T-helper 1 cell treated with Interleukin-12 subunit alpha and Interleukin-12 subunit beta and Interleukin-4 antibody, amounts not matched to agents 30 μg/mL and 1 μg/mL, for 36 hours (primary cell): ENCODE measurements at regions not wholly inside any gene's neighbourhood (a gene's known extent, or its start where the extent isn't known, plus 50 kb on each side); places are given as distances from the start of the nearest gene placed in this dataset.

Experiments used
- H3K27ac Mint-ChIP-seq: one replicate; pipeline ENCODE4 v1.8.0; 2021; ENCODE audit warnings: mild to moderate bottlenecking, mixed read lengths
- H3K27me3 Mint-ChIP-seq: one replicate; pipeline ENCODE4 v1.8.0; 2021; ENCODE audit warnings: low read depth, mixed read lengths
- H3K36me3 Mint-ChIP-seq: one replicate; pipeline ENCODE4 v1.8.0; 2021; ENCODE audit warnings: low read depth, mixed read lengths
- H3K4me1 Mint-ChIP-seq: one replicate; pipeline ENCODE4 v1.8.0; 2021; ENCODE audit warnings: low read depth, mixed read lengths
- H3K4me3 Mint-ChIP-seq: one replicate; pipeline ENCODE4 v1.8.0; 2021; ENCODE audit warnings: mild to moderate bottlenecking, moderate library complexity, mixed read lengths
- H3K9me3 Mint-ChIP-seq: one replicate; pipeline ENCODE4 v1.8.0; 2021; ENCODE audit warnings: mixed read lengths

GRCh38 chr12:107490010-107490409, 195.6 kb upstream of the PWP1 start:
- H3K27me3 Mint-ChIP-seq = no peaks in the 10 kb centered on the region
- no peaks in the 10 kb centered on the region for H3K9me3 Mint-ChIP-seq
- no peaks in the 10 kb centered on the region for H3K36me3 Mint-ChIP-seq
- H3K27ac Mint-ChIP-seq = no peak overlapping the region
- H3K4me1 Mint-ChIP-seq = peaks cover 20% of the 10 kb centered on the region
- no peak overlapping the region for H3K4me3 Mint-ChIP-seq

- Mint-ChIP-seq H3K36me3 (no peaks in the 10 kb centered on the region), H3K9me3 (no peaks in the 10 kb centered on the region), H3K27ac (no peak overlapping the region), H3K4me1 (peaks cover 15% of the 10 kb centered on the region), H3K4me3 (no peak overlapping the region), H3K27me3 (no peaks in the 10 kb centered on the region)
These were observed 193.7 kb upstream of the PWP1 start for GRCh38 chr12:107491856-107492255.

GRCh38 chr12:107492393-107493134, 193.0 kb upstream of the PWP1 start:
- Mint-ChIP-seq H3K9me3 (no peaks in the 10 kb centered on the region), H3K36me3 (peaks cover 4% of the 10 kb centered on the region), H3K27me3 (no peaks in the 10 kb centered on the region), H3K4me1 (peaks cover 15% of the 10 kb centered on the region), H3K27ac (peak overlapping the region; percentile 81), H3K4me3 (peak overlapping the region; percentile 20)

GRCh38 chr12:107493135-107493494, 192.5 kb upstream of the PWP1 start:
- Mint-ChIP-seq H3K27ac (no peak overlapping the region), H3K4me1 (peaks cover 15% of the 10 kb centered on the region), H3K27me3 (no peaks in the 10 kb centered on the region), H3K4me3 (no peak overlapping the region), H3K9me3 (no peaks in the 10 kb centered on the region), H3K36me3 (peaks cover 4% of the 10 kb centered on the region)

GRCh38 chr12:107493666-107494065, 191.9 kb upstream of the PWP1 start:
- Mint-ChIP-seq H3K4me3 (no peak overlapping the region), H3K36me3 (peaks cover 4% of the 10 kb centered on the region), H3K27ac (no peak overlapping the region), H3K4me1 (peaks cover 15% of the 10 kb centered on the region), H3K27me3 (no peaks in the 10 kb centered on the region), H3K9me3 (no peaks in the 10 kb centered on the region)

- H3K36me3 Mint-ChIP-seq = peaks cover 4% of the 10 kb centered on the region
- H3K27ac Mint-ChIP-seq = no peak overlapping the region
- H3K9me3 Mint-ChIP-seq = no peaks in the 10 kb centered on the region
- H3K4me3 Mint-ChIP-seq = no peak overlapping the region
- H3K27me3 Mint-ChIP-seq = no peaks in the 10 kb centered on the region
- H3K4me1 Mint-ChIP-seq = peaks cover 15% of the 10 kb centered on the region
These were observed 191.3 kb upstream of the PWP1 start for GRCh38 chr12:107494331-107494730.

- H3K4me1 Mint-ChIP-seq = peaks cover 15% of the 10 kb centered on the region
- H3K27me3 Mint-ChIP-seq = no peaks in the 10 kb centered on the region
- H3K9me3 Mint-ChIP-seq = no peaks in the 10 kb centered on the region
- H3K4me3 Mint-ChIP-seq = no peak overlapping the region
- peaks cover 4% of the 10 kb centered on the region for H3K36me3 Mint-ChIP-seq
- no peak overlapping the region for H3K27ac Mint-ChIP-seq
These were observed 190.0 kb upstream of the PWP1 start for GRCh38 chr12:107495604-107496003.

GRCh38 chr12:107497231-107497630, 188.4 kb upstream of the PWP1 start:
- no peak overlapping the region for H3K4me3 Mint-ChIP-seq
- peaks cover 4% of the 10 kb centered on the region for H3K36me3 Mint-ChIP-seq
- H3K27ac Mint-ChIP-seq = no peak overlapping the region
- H3K27me3 Mint-ChIP-seq = no peaks in the 10 kb centered on the region
- H3K4me1 Mint-ChIP-seq = peaks cover 9% of the 10 kb centered on the region
- no peaks in the 10 kb centered on the region for H3K9me3 Mint-ChIP-seq

GRCh38 chr12:107500307-107500706, 185.3 kb upstream of the PWP1 start:
- no peak overlapping the region for H3K4me3 Mint-ChIP-seq
- H3K36me3 Mint-ChIP-seq = peaks cover 4% of the 10 kb centered on the region
- no peak overlapping the region for H3K27ac Mint-ChIP-seq
- no peaks in the 10 kb centered on the region for H3K4me1 Mint-ChIP-seq
- no peaks in the 10 kb centered on the region for H3K27me3 Mint-ChIP-seq
- H3K9me3 Mint-ChIP-seq = no peaks in the 10 kb centered on the region

GRCh38 chr12:107501681-107502080, 183.9 kb upstream of the PWP1 start:
- Mint-ChIP-seq H3K4me3 (no peak overlapping the region), H3K4me1 (no peaks in the 10 kb centered on the region), H3K27ac (no peak overlapping the region), H3K27me3 (no peaks in the 10 kb centered on the region), H3K9me3 (peaks cover 3% of the 10 kb centered on the region), H3K36me3 (peaks cover 4% of the 10 kb centered on the region)

GRCh38 chr12:107503129-107503855, 182.3 kb upstream of the PWP1 start:
- no peaks in the 10 kb centered on the region for H3K4me1 Mint-ChIP-seq
- H3K4me3 Mint-ChIP-seq = no peak overlapping the region
- peaks cover 3% of the 10 kb centered on the region for H3K9me3 Mint-ChIP-seq
- H3K36me3 Mint-ChIP-seq = no peaks in the 10 kb centered on the region
- H3K27me3 Mint-ChIP-seq = no peaks in the 10 kb centered on the region
- H3K27ac Mint-ChIP-seq = no peak overlapping the region

GRCh38 chr12:107503887-107504885, 181.4 kb upstream of the PWP1 start:
- peaks cover 3% of the 10 kb centered on the region for H3K9me3 Mint-ChIP-seq

GRCh38 chr12:107509421-107509820, 176.2 kb upstream of the PWP1 start:
- H3K4me1 Mint-ChIP-seq = no peaks in the 10 kb centered on the region
- H3K9me3 Mint-ChIP-seq = peaks cover 3% of the 10 kb centered on the region
- no peaks in the 10 kb centered on the region for H3K27me3 Mint-ChIP-seq
- no peak overlapping the region for H3K27ac Mint-ChIP-seq
- no peak overlapping the region for H3K4me3 Mint-ChIP-seq
- no peaks in the 10 kb centered on the region for H3K36me3 Mint-ChIP-seq

More at GRCh38 chr12:107503887-107504885, 181.4 kb upstream of the PWP1 start:
- H3K4me3 Mint-ChIP-seq = no peak overlapping the region
- H3K4me1 Mint-ChIP-seq = no peaks in the 10 kb centered on the region
- H3K27ac Mint-ChIP-seq = no peak overlapping the region
- H3K27me3 Mint-ChIP-seq = no peaks in the 10 kb centered on the region
- H3K36me3 Mint-ChIP-seq = no peaks in the 10 kb centered on the region

GRCh38 chr12:107510211-107510610, 175.4 kb upstream of the PWP1 start:
- Mint-ChIP-seq H3K4me1 (peaks cover 5% of the 10 kb centered on the region), H3K27me3 (no peaks in the 10 kb centered on the region)

More at GRCh38 chr12:107510211-107510610, 175.4 kb upstream of the PWP1 start:
- no peak overlapping the region for H3K27ac Mint-ChIP-seq
- peaks cover 3% of the 10 kb centered on the region for H3K9me3 Mint-ChIP-seq
- no peaks in the 10 kb centered on the region for H3K36me3 Mint-ChIP-seq
- no peak overlapping the region for H3K4me3 Mint-ChIP-seq
